Heart left ventricle (tissue), 13 donors: ENCODE measurements at regions not wholly inside any gene's neighbourhood (a gene's known extent, or its start where the extent isn't known, plus 50 kb on each side); places are given as distances from the start of the nearest gene placed in this dataset.
"Not testable (repeated sequence)": the region's sequence is repeated elsewhere in the genome, so short reads cannot be mapped to it uniquely, and the experiment has no call there.

Source experiments
- POLR2A ChIP-seq, 2 donors: fragments of 450-650 bp; IDR thresholded peaks; one replicate each; pipeline ENCODE4 v1.6.1; 2017; ENCODE audit warnings: antibody characterized with exemption in 2 of 2, mild to moderate bottlenecking in 2 of 2, moderate library complexity in 2 of 2
- TF ChIP-seq, protein P1 (sequence below), 12 donors: fragments of 200-600 bp; sonication (generic) in 4 of 12; IDR thresholded peaks; one replicate each; pipeline versions ENCODE4 v1.5.0 to v1.8.0; 2018 to 2022; ENCODE audit warnings: antibody characterized with exemption in 12 of 12, mild to moderate bottlenecking in 5 of 12
- donor health status: ischemic (EF 13 %, LVEDD 7.1; RV severe dilation, severe dysfunction).
- donor health status: DM: no; HTN: yes; CAD: no.
- donor health status: DM: no; HTN: no; CAD: no.
- donor health status: ischemic (EF 25% LVEDD 6.9; RV normal size, moderate dysfunction).
- donor health status: ischemic (EF 25% LVEDD 5.7; RV mildly dilated, moderate dysfunction).
- donor health status: ischemic (EF 35%, LVEDD 5.7; RV mildly dilated, moderate dysfunction).
- donor health status: nonischemic (EF 11% LVEDD 7.7; RV severe dilation, severe dysfunction).
- donor health status: DM: yes; HTN: yes; CAD: no.
- donor health status: PGD.
- donor health status: ischemic (EF 29% LVEDD 5.4; RV normal size, mild dysfunction).
- donor health status: nonischemic (EF 23%, LVEDD 6.1; RV moderate dilation, normal function).

DNA sequence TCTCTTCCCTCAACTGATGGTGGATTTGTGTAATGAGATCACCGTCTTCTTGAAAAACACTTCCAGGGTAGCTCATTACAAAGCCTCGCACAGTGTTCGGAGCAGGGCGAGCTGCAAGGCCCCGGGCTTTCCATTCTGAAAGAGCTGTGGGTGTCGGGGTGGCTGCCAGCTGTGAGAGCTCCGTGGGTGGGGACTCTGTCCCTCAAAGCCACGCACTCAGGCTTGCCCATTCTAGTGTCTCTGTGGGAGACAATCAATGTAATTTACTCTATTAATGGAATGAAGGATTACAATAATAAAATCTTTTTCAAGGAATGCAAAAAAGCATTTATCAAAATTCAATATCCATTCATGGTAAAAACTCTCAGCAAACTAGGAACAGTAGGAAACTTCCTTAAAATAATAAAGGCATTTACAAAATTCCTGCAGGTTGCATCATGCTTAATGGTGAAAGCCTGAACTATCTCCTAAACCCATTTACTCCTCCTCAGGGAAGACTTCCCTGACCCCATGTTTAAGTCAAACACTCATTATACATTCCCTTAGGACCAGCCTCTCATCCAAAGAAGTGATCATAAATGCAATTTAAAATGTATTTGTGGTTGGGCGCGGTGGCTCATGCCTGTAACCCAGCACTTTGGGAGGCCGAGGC is 224.5 kb upstream of the PLGLB1 start:
- not testable (repeated sequence) for TF ChIP-seq POLR2A (IDR thresholded peaks at IDR 0.05)
- TF ChIP-seq, protein P1, sequence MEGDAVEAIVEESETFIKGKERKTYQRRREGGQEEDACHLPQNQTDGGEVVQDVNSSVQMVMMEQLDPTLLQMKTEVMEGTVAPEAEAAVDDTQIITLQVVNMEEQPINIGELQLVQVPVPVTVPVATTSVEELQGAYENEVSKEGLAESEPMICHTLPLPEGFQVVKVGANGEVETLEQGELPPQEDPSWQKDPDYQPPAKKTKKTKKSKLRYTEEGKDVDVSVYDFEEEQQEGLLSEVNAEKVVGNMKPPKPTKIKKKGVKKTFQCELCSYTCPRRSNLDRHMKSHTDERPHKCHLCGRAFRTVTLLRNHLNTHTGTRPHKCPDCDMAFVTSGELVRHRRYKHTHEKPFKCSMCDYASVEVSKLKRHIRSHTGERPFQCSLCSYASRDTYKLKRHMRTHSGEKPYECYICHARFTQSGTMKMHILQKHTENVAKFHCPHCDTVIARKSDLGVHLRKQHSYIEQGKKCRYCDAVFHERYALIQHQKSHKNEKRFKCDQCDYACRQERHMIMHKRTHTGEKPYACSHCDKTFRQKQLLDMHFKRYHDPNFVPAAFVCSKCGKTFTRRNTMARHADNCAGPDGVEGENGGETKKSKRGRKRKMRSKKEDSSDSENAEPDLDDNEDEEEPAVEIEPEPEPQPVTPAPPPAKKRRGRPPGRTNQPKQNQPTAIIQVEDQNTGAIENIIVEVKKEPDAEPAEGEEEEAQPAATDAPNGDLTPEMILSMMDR (IDR thresholded peaks at IDR 0.05), result not testable (repeated sequence)
